Glutamatergic neuron (in vitro differentiated cells): ENCODE measurements at regions not wholly inside any gene's neighbourhood (a gene's known extent, or its start where the extent isn't known, plus 50 kb on each side); places are given as distances from the start of the nearest gene placed in this dataset.

Experiments
- DNase-seq: peaks from one replicate; pipeline ENCODE4 v3.0.0; 2022
- H3K27ac Mint-ChIP-seq: one replicate; pipeline ENCODE4 v1.8.0; 2020; ENCODE audit warnings: mild to moderate bottlenecking, mixed read lengths, inconsistent platforms; ENCODE audit not compliant: unreplicated experiment
- H3K27me3 Mint-ChIP-seq: one replicate; pipeline ENCODE4 v1.8.0; 2020; ENCODE audit warnings: mild to moderate bottlenecking, moderate library complexity, mixed read lengths, inconsistent platforms; ENCODE audit not compliant: unreplicated experiment
- H3K36me3 Mint-ChIP-seq: one replicate; pipeline ENCODE4 v1.8.0; 2020; ENCODE audit warnings: mild to moderate bottlenecking, mixed read lengths, inconsistent platforms; ENCODE audit not compliant: unreplicated experiment
- H3K4me1 Mint-ChIP-seq: one replicate; pipeline ENCODE4 v1.8.0; 2020; ENCODE audit warnings: mild to moderate bottlenecking, low read depth, mixed read lengths, inconsistent platforms; ENCODE audit not compliant: unreplicated experiment
- H3K4me3 Mint-ChIP-seq: one replicate; pipeline ENCODE4 v1.8.0; 2020; ENCODE audit warnings: mild to moderate bottlenecking, mixed read lengths, inconsistent platforms; ENCODE audit not compliant: unreplicated experiment
- H3K9me3 Mint-ChIP-seq: one replicate; pipeline ENCODE4 v1.8.0; 2020; ENCODE audit warnings: mild to moderate bottlenecking, moderate library complexity, mixed read lengths, inconsistent platforms; ENCODE audit not compliant: unreplicated experiment
- TF ChIP-seq, protein P1 (sequence below): fragments of 200-600 bp; sonication (generic); IDR thresholded peaks from one replicate; pipeline ENCODE4 v1.5.0; 2021; ENCODE audit not compliant: partially characterized antibody, unreplicated experiment

DNA sequence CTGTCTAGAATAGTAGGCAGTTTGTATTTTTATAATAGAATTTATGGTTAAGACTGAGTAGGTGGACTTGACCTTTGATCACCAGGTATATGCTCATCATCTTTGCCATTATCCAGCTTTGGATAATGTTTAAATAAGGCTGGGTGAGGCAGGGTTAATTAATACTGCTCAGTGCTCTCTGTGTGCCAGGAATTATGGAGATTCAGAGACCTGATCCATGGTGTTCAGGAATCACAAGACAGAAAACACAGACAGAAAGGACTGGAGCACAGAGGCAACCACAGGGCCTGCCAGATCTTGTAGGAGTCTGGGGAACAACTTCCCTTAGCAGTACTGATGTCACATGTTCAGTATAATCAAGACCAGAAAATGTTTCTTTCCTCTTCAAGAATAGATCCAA, 186.3 kb upstream of the ADCY2 start:
- Mint-ChIP-seq H3K27me3 (peaks cover 5% of the 10 kb centered on the region), H3K4me1 (no peaks in the 10 kb centered on the region), H3K9me3 (peaks cover 2% of the 10 kb centered on the region), H3K4me3 (no peak overlapping the region), H3K27ac (no peak overlapping the region), H3K36me3 (peaks cover 4% of the 10 kb centered on the region)
- no peak for DNase-seq
- TF ChIP-seq, protein P1, sequence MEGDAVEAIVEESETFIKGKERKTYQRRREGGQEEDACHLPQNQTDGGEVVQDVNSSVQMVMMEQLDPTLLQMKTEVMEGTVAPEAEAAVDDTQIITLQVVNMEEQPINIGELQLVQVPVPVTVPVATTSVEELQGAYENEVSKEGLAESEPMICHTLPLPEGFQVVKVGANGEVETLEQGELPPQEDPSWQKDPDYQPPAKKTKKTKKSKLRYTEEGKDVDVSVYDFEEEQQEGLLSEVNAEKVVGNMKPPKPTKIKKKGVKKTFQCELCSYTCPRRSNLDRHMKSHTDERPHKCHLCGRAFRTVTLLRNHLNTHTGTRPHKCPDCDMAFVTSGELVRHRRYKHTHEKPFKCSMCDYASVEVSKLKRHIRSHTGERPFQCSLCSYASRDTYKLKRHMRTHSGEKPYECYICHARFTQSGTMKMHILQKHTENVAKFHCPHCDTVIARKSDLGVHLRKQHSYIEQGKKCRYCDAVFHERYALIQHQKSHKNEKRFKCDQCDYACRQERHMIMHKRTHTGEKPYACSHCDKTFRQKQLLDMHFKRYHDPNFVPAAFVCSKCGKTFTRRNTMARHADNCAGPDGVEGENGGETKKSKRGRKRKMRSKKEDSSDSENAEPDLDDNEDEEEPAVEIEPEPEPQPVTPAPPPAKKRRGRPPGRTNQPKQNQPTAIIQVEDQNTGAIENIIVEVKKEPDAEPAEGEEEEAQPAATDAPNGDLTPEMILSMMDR: no peak

DNA sequence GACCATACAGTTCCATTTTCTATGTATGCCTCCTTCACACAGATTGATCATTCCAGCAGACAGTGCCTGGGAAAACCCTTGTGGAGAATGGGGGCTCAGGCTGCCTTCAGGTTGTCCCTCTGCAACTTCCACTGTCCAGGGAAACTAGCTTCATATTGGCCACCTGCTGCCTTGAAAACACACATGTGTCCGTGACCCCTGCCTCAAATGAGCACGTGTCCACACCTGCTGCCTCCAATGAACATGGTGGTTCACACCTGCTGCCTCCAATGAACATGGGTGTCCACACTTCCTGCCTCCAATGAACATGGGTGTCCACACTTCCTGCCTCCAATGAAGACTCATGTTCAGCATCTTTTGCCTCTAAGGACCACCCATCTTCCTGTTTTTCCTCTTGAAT, 185.4 kb upstream of the ADCY2 start:
- Mint-ChIP-seq H3K27me3 (peaks cover 3% of the 10 kb centered on the region), H3K36me3 (peaks cover under 1% of the 10 kb centered on the region), H3K4me1 (no peaks in the 10 kb centered on the region), H3K4me3 (no peak overlapping the region), H3K9me3 (peaks cover 2% of the 10 kb centered on the region), H3K27ac (no peak overlapping the region)
- no peak for DNase-seq
- TF ChIP-seq, protein P1: no peak

DNA sequence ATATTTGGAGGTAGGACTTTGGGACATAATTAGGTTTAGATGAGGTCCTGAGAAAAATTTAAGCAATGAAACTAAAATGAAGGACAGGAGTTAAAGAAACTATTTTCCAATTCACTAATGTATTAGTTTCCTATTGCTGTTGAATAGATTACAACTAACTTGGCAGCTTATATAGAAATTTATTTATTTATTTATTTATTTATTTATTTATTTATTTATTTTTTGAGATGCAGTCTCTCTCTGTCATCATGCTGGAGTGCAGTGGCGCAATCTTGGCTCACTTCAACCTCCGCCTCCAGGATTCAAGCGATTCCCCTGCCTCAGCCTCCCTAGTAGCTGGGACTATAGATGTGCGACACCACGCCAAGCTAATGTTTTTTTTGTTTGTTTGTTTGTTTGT, 182.4 kb upstream of the ADCY2 start:
- Mint-ChIP-seq H3K4me1 (no peaks in the 10 kb centered on the region), H3K9me3 (no peaks in the 10 kb centered on the region), H3K27me3 (peaks cover 5% of the 10 kb centered on the region), H3K27ac (no peak overlapping the region), H3K36me3 (no peaks in the 10 kb centered on the region), H3K4me3 (no peak overlapping the region)
- TF ChIP-seq, protein P1: no peak
- DNase-seq: no peak

DNA sequence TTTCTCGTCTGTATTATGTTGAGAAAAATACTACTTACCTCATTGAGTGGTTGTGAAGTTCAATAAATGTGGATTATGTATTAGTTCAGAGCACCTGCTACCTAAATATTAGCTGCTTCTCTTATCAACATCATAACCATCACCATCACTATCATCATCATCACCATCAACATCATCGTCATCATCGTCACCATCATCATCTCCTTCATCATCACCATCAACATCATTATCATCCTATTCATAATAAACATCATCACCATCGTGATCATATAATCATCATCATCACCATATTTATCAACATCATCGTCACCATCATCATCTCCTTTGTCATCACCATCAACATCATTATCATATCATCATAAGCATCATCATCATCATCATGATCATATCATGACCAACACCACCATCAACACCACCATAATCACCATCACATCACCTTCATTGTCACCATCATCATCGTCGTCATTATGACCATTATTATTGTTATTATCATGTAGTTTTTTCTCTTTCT, 181.0 kb upstream of the ADCY2 start:
- H3K27ac Mint-ChIP-seq: no peak overlapping the region
- H3K27me3 Mint-ChIP-seq: peaks cover 5% of the 10 kb centered on the region
- no peaks in the 10 kb centered on the region for H3K4me1 Mint-ChIP-seq
- no peak for DNase-seq
- H3K4me3 Mint-ChIP-seq: no peak overlapping the region
- TF ChIP-seq, protein P1: no peak
- no peaks in the 10 kb centered on the region for H3K36me3 Mint-ChIP-seq
- H3K9me3 Mint-ChIP-seq: no peaks in the 10 kb centered on the region

DNA sequence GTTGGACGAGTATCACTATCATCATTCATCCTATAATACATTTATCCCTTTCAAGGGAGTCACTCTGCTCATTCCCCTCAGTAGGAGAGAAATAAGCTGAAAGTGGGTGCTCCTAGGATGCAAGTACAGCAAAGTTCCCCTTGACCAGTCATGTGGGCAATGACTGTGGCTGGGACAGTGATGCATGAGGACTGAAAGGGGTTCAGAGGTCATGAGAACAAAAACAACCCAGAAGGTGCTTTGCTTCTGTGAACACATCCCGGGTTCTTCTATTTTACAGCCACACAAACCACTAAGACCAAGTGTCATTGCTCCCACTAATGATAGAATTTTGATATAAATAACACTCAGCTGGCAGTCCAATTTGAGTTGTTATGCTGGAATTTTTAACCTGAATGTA, 177.8 kb upstream of the ADCY2 start:
- H3K4me1 Mint-ChIP-seq: no peaks in the 10 kb centered on the region
- no peaks in the 10 kb centered on the region for H3K36me3 Mint-ChIP-seq
- no peak for DNase-seq
- no peak overlapping the region for H3K4me3 Mint-ChIP-seq
- TF ChIP-seq, protein P1: no peak
- peaks cover 2% of the 10 kb centered on the region for H3K27me3 Mint-ChIP-seq
- H3K9me3 Mint-ChIP-seq: no peaks in the 10 kb centered on the region
- no peak overlapping the region for H3K27ac Mint-ChIP-seq
